Neuronal stem cell (in vitro differentiated cells): ENCODE measurements at regions not wholly inside any gene's neighbourhood (a gene's known extent, or its start where the extent isn't known, plus 50 kb on each side); places are given as distances from the start of the nearest gene placed in this dataset.

Source experiments
- DNase-seq: peaks from one replicate; pipeline ENCODE4 v3.0.0-alpha.2; 2013; ENCODE audit warnings: low spot score
- H2AFZ ChIP-seq: one replicate; pipeline ENCODE4 v1.6.1; 2013; ENCODE audit warnings: mild to moderate bottlenecking, low read length, inconsistent platforms
- H2AK5ac ChIP-seq: 2 replicates; pipeline ENCODE4 v1.6.1; 2013; ENCODE audit warnings: low read depth, mild to moderate bottlenecking, inconsistent platforms, low read length, moderate library complexity, mixed read lengths
- H2BK120ac ChIP-seq: 2 replicates; pipeline ENCODE4 v1.6.1; 2013; ENCODE audit warnings: low read depth, mild to moderate bottlenecking, inconsistent platforms, low read length, moderate library complexity, mixed read lengths
- H2BK12ac ChIP-seq: one replicate; pipeline ENCODE4 v1.6.1; 2013; ENCODE audit warnings: low read length, inconsistent platforms
- H2BK15ac ChIP-seq: 2 replicates; pipeline ENCODE4 v1.6.1; 2013; ENCODE audit warnings: mild to moderate bottlenecking, low read length, inconsistent platforms, mixed read lengths
- H2BK5ac ChIP-seq: one replicate; pipeline ENCODE4 v1.6.1; 2013; ENCODE audit warnings: inconsistent platforms, mild to moderate bottlenecking, low read length, moderate library complexity
- H3K14ac ChIP-seq: one replicate; pipeline ENCODE4 v1.6.1; 2013; ENCODE audit warnings: low read length, inconsistent platforms
- H3K18ac ChIP-seq: 2 replicates; pipeline ENCODE4 v1.6.1; 2013; ENCODE audit warnings: low read length, inconsistent platforms
- H3K23ac ChIP-seq: 2 replicates; pipeline ENCODE4 v1.6.1; 2013; ENCODE audit warnings: low read depth, mild to moderate bottlenecking, mixed read lengths, low read length, inconsistent platforms; ENCODE audit not compliant: poor library complexity
- H3K27ac ChIP-seq: replicated peaks from 3 replicates; pipeline ENCODE4 v1.5.1; 2013; ENCODE audit warnings: low read length, inconsistent platforms
- H3K27me3 ChIP-seq, 3 experiments: 2 replicates each; pipeline ENCODE4 v1.6.1; 2013; ENCODE audit warnings: low read length in 3 of 3, mild to moderate bottlenecking in 2 of 3, inconsistent platforms in 1 of 3, low read depth in 1 of 3, mixed read lengths in 1 of 3, moderate library complexity in 1 of 3; ENCODE audit not compliant: control insufficient read depth in 3 of 3, insufficient read depth in 3 of 3
- H3K36me3 ChIP-seq, 2 donors: replicated peaks in 1 of 2; 2 replicates each; pipeline ENCODE4 v1.6.1; 2013; ENCODE audit warnings: low read length in 2 of 2; ENCODE audit not compliant: control insufficient read depth in 2 of 2, insufficient read depth in 2 of 2
- H3K4ac ChIP-seq: 2 replicates; pipeline ENCODE4 v1.6.1; 2013; ENCODE audit warnings: inconsistent platforms, mild to moderate bottlenecking, low read length, moderate library complexity
- H3K4me1 ChIP-seq, 2 donors: 1 replicate in 1 of 2; 2 replicates in 1 of 2; pipeline ENCODE4 v1.6.1; 2013; ENCODE audit warnings: low read length in 2 of 2, low read depth in 1 of 2; ENCODE audit not compliant: control insufficient read depth in 2 of 2, insufficient read depth in 1 of 2
- H3K4me2 ChIP-seq: one replicate; pipeline ENCODE4 v1.6.1; 2013; ENCODE audit warnings: mild to moderate bottlenecking, low read length, inconsistent platforms; ENCODE audit not compliant: insufficient read depth, poor library complexity, severe bottlenecking
- H3K4me3 ChIP-seq, 2 donors: 2 replicates each; pipeline ENCODE4 v1.5.1; 2013; ENCODE audit warnings: low read length in 2 of 2, mild to moderate bottlenecking in 2 of 2, inconsistent platforms in 1 of 2, moderate library complexity in 1 of 2
- H3K79me1 ChIP-seq: one replicate; pipeline ENCODE4 v1.6.1; 2013; ENCODE audit warnings: low read depth, mild to moderate bottlenecking, inconsistent platforms, low read length, moderate library complexity
- H3K9ac ChIP-seq: one replicate; pipeline ENCODE4 v1.6.1; 2013; ENCODE audit warnings: mild to moderate bottlenecking, low read depth, low read length, inconsistent platforms; ENCODE audit not compliant: poor library complexity
- H3K9me3 ChIP-seq, 2 donors: replicated peaks in 1 of 2; 2 replicates each; pipeline versions ENCODE3 to v1.6.1; 2013; ENCODE audit warnings: low read length in 2 of 2, mild to moderate bottlenecking in 2 of 2, inconsistent platforms in 1 of 2, low read depth in 1 of 2, mixed read lengths in 1 of 2, moderate library complexity in 1 of 2; ENCODE audit not compliant: control insufficient read depth in 2 of 2, insufficient read depth in 1 of 2
- H4K8ac ChIP-seq: one replicate; pipeline ENCODE4 v1.6.1; 2013; ENCODE audit warnings: low read depth, mild to moderate bottlenecking, inconsistent platforms, low read length, moderate library complexity
- H4K91ac ChIP-seq: one replicate; pipeline ENCODE4 v1.6.1; 2013; ENCODE audit warnings: low read length, low read depth, mild to moderate bottlenecking, inconsistent platforms; ENCODE audit not compliant: poor library complexity
- WGBS, 2 donors: extraction: QIAGEN DNeasy Blood & Tissue Kit; methylation state at CpG; one replicate each; pipeline ENCODE4 v1.1.7; 2013; ENCODE audit warnings: missing lambda C conversion rate in 2 of 2, mixed read lengths in 1 of 2; ENCODE audit not compliant: insufficient read length in 2 of 2, insufficient replicate concordance in 1 of 2; ENCODE audit errors: extremely low coverage in 2 of 2; 5-methylcytosine and 5-hydroxymethylcytosine counted together

- Histone ChIP-seq H2BK12ac (no peak overlapping the region), H3K4ac (no peak overlapping the region), H3K23ac (no peak overlapping the region), H2BK120ac (no peak overlapping the region), H3K4me3 (no peak overlapping the region), H3K79me1 (no peaks in the 10 kb centered on the region), H3K9me3 (peaks cover 0 to 8% of the 10 kb centered on the region in 2 donors), H3K4me2 (no peak overlapping the region), H4K91ac (no peak overlapping the region), H2BK15ac (no peak overlapping the region), H3K9ac (no peak overlapping the region), H3K36me3 (no peaks in the 10 kb centered on the region), H2AFZ (no peak overlapping the region), H3K18ac (peak overlapping the region; percentile 22), H3K27ac (no peak overlapping the region), H3K27me3 (peaks cover 0 to 13% (median 0%) of the 10 kb centered on the region in 3 experiments), H3K14ac (no peak overlapping the region), H3K4me1 (peaks cover 0 to 9% of the 10 kb centered on the region in 2 donors), H2AK5ac (no peak overlapping the region), H4K8ac (no peak overlapping the region), H2BK5ac (no peak overlapping the region)
- no CpG with 5 or more reads among the region's 9 CpGs for WGBS, 2 donors
- DNase-seq = no peak
These were observed 130.5 kb downstream of the BARX1 start for GRCh38 chr9:93824386-93825294.

GRCh38 chr9:93823245-93824072, 131.7 kb downstream of the BARX1 start:
- Histone ChIP-seq H3K23ac (no peak overlapping the region), H3K4me1 (peaks cover 0 to 9% of the 10 kb centered on the region in 2 donors), H2AK5ac (peak overlapping the region; percentile 30), H3K36me3 (no peaks in the 10 kb centered on the region), H2BK12ac (no peak overlapping the region), H2BK5ac (no peak overlapping the region), H3K4me3 (no peak overlapping the region), H3K14ac (no peak overlapping the region), H3K27ac (no peak overlapping the region), H3K79me1 (no peaks in the 10 kb centered on the region), H4K8ac (no peak overlapping the region), H3K9me3 (peaks cover 0 to 8% of the 10 kb centered on the region in 2 donors), H3K18ac (no peak overlapping the region), H4K91ac (no peak overlapping the region), H3K4me2 (no peak overlapping the region), H3K4ac (no peak overlapping the region), H3K27me3 (peaks cover 0 to 5% (median 0%) of the 10 kb centered on the region in 3 experiments), H2BK15ac (no peak overlapping the region), H3K9ac (no peak overlapping the region), H2BK120ac (peak overlapping the region; percentile 32), H2AFZ (no peak overlapping the region)
- no peak for DNase-seq
- WGBS, 2 donors = no CpG with 5 or more reads among the region's 9 CpGs

GRCh38 chr9:93822229-93822628, 132.9 kb downstream of the BARX1 start:
- no peak overlapping the region for H3K9ac ChIP-seq
- no peak overlapping the region for H2BK15ac ChIP-seq
- H2BK5ac ChIP-seq = no peak overlapping the region
- no peak overlapping the region for H3K27ac ChIP-seq
- no peak overlapping the region for H3K14ac ChIP-seq
- peaks cover 0 to 4% of the 10 kb centered on the region in 2 donors for H3K4me1 ChIP-seq
- no peak overlapping the region for H4K8ac ChIP-seq
- no peaks in the 10 kb centered on the region for H3K27me3 ChIP-seq
- DNase-seq = no peak
- no peak overlapping the region for H2BK120ac ChIP-seq
- H3K79me1 ChIP-seq = no peaks in the 10 kb centered on the region
- WGBS, 2 donors = no CpG with 5 or more reads among the region's 6 CpGs
- no peak overlapping the region for H3K18ac ChIP-seq
- no peak overlapping the region for H4K91ac ChIP-seq
- no peak overlapping the region for H2AK5ac ChIP-seq
- H3K4me2 ChIP-seq = no peak overlapping the region
- peaks cover 0 to 8% of the 10 kb centered on the region in 2 donors for H3K9me3 ChIP-seq
- no peak overlapping the region for H2BK12ac ChIP-seq
- no peaks in the 10 kb centered on the region for H3K36me3 ChIP-seq
- H3K4me3 ChIP-seq = no peak overlapping the region
- H3K4ac ChIP-seq = no peak overlapping the region
- H2AFZ ChIP-seq = no peak overlapping the region
- no peak overlapping the region for H3K23ac ChIP-seq

- H3K4me3 ChIP-seq = peak overlapping the region in 1 of 2 donors; percentile 54
- H3K4ac ChIP-seq = no peak overlapping the region
- no peak overlapping the region for H2BK120ac ChIP-seq
- no peak overlapping the region for H2BK15ac ChIP-seq
- H3K27ac ChIP-seq = no peak overlapping the region
- DNase-seq = no peak
- no peak overlapping the region for H3K23ac ChIP-seq
- H2BK12ac ChIP-seq = no peak overlapping the region
- no peak overlapping the region for H3K9ac ChIP-seq
- no peaks in the 10 kb centered on the region for H3K27me3 ChIP-seq
- no CpG with 5 or more reads among the region's 2 CpGs for WGBS, 2 donors
- H4K91ac ChIP-seq = no peak overlapping the region
- H3K4me2 ChIP-seq = no peak overlapping the region
- H3K4me1 ChIP-seq = no peaks in the 10 kb centered on the region
- no peak overlapping the region for H2AFZ ChIP-seq
- H3K36me3 ChIP-seq = no peaks in the 10 kb centered on the region
- peaks cover 0 to 8% of the 10 kb centered on the region in 2 donors for H3K9me3 ChIP-seq
- no peak overlapping the region for H3K14ac ChIP-seq
- H4K8ac ChIP-seq = no peak overlapping the region
- no peaks in the 10 kb centered on the region for H3K79me1 ChIP-seq
- no peak overlapping the region for H2AK5ac ChIP-seq
- H2BK5ac ChIP-seq = no peak overlapping the region
- H3K18ac ChIP-seq = no peak overlapping the region
These were observed 133.8 kb downstream of the BARX1 start for GRCh38 chr9:93821307-93821703.
